ENCODE measurements at regions not wholly inside any gene's neighbourhood (a gene's known extent, or its start where the extent isn't known, plus 50 kb on each side); places are given as distances from the start of the nearest gene placed in this dataset.

DNA sequence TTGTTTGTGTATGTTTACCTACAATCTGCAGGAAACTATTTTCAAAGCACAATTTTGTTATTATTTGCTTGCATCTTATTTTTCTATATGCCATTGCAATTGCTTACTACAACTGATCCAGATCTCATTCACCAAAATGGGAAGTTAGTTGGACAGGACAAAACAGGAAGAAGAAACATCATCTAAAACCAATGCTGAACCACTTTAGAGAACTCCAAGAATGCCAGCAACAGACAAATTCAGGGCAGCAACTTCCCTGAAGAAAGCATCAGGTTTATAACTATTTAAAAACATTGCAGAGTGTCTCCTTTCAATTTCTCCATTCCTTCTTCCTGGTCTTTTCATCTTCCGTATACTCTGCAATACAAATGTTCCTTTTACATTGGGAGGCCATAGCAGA lies 82.4 kb upstream of the SMYD2 start:
- Histone ChIP-seq H3K36me3 (no peaks in the 10 kb centered on the region), H3K27me3 (no peaks in the 10 kb centered on the region), H3K9me3 (no peaks in the 10 kb centered on the region), H3K27ac (no peak overlapping the region), H3K4me1 (peaks cover 0 to under 1% (median 0%) of the 10 kb centered on the region in 4 donors), H3K4me3 (no peak overlapping the region)
- TF ChIP-seq POLR2A (IDR thresholded peaks at IDR 0.05): no peak
- TF ChIP-seq, protein P1, sequence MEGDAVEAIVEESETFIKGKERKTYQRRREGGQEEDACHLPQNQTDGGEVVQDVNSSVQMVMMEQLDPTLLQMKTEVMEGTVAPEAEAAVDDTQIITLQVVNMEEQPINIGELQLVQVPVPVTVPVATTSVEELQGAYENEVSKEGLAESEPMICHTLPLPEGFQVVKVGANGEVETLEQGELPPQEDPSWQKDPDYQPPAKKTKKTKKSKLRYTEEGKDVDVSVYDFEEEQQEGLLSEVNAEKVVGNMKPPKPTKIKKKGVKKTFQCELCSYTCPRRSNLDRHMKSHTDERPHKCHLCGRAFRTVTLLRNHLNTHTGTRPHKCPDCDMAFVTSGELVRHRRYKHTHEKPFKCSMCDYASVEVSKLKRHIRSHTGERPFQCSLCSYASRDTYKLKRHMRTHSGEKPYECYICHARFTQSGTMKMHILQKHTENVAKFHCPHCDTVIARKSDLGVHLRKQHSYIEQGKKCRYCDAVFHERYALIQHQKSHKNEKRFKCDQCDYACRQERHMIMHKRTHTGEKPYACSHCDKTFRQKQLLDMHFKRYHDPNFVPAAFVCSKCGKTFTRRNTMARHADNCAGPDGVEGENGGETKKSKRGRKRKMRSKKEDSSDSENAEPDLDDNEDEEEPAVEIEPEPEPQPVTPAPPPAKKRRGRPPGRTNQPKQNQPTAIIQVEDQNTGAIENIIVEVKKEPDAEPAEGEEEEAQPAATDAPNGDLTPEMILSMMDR (IDR thresholded peaks at IDR 0.05): no peak
- no peak for TF ChIP-seq EP300 (IDR thresholded peaks at IDR 0.05)
- no peak for DNase-seq (ENCODE audit: low spot score in 2 of 2)
- 78 to 88% methylated on average over 1 of the region's 1 CpG for WGBS, 2 donors

- Histone ChIP-seq H3K4me3 (no peak overlapping the region), H3K27ac (no peak overlapping the region), H3K36me3 (no peaks in the 10 kb centered on the region), H3K9me3 (no peaks in the 10 kb centered on the region), H3K27me3 (no peaks in the 10 kb centered on the region), H3K4me1 (no peaks in the 10 kb centered on the region)
- DNase-seq (ENCODE audit: low spot score in 2 of 2): no peak
- WGBS, 2 donors: 38 to 52% methylated on average over 2 of the region's 2 CpGs
- no peak for TF ChIP-seq EP300 (IDR thresholded peaks at IDR 0.05)
- TF ChIP-seq, protein P1 (IDR thresholded peaks at IDR 0.05): no peak
- no peak for TF ChIP-seq POLR2A (IDR thresholded peaks at IDR 0.05)
Measured at GRCh38 chr1:214199585-214199984, 81.4 kb upstream of the SMYD2 start.

DNA sequence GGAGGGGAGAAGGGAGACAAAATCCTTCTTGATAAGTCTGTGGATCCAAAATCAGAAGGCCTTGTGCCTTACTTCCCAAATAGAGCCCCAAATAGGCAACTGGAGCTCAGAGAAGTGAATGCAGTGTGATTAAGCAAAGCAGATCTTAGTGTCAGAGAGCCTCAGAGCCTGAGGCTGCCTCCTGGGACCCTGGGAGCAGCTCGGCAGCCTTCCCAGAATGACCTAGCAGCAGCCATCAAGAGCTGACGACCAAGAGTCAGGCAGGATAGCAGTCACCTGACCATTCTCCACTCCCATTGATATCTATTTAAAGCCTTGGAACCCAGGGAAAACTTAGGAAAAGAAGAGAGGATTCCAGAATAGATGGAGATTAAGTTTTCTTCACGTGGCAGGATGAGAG lies 78.0 kb upstream of the SMYD2 start:
- Histone ChIP-seq H3K36me3 (no peaks in the 10 kb centered on the region), H3K9me3 (no peaks in the 10 kb centered on the region), H3K27ac (no peak overlapping the region), H3K27me3 (no peaks in the 10 kb centered on the region), H3K4me1 (no peaks in the 10 kb centered on the region), H3K4me3 (no peak overlapping the region)
- TF ChIP-seq, protein P1 (IDR thresholded peaks at IDR 0.05): no peak
- no peak for TF ChIP-seq EP300 (IDR thresholded peaks at IDR 0.05)
- TF ChIP-seq POLR2A (IDR thresholded peaks at IDR 0.05): no peak
- DNase-seq (ENCODE audit: low spot score in 2 of 2): no peak
- WGBS, 2 donors: 54 to 72% methylated on average over 3 of the region's 3 CpGs

DNA sequence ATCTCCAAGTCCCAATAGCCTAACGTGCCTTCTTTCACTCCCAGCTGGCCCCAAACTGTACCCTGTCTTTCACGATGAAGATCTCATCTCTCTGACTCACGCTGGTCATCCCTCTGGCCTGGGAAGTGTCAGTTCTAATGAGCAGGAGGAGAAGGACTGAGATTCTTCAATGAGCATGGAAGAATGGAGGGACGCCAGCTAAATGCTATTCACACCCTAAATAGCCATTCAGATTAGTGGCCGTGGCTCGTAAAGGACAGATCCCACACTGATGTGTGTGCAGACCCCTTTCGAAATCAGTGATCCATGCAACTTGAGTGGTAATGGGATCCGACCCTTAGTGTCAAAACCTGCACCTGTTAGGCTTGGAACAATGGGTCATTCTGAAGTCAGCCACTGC lies 75.9 kb upstream of the SMYD2 start:
- no peak for TF ChIP-seq POLR2A (IDR thresholded peaks at IDR 0.05)
- TF ChIP-seq, protein P1 (IDR thresholded peaks at IDR 0.05): no peak
- no peak for TF ChIP-seq EP300 (IDR thresholded peaks at IDR 0.05)
- H3K36me3 ChIP-seq: no peaks in the 10 kb centered on the region
- peaks cover 0 to 5% (median 0%) of the 10 kb centered on the region in 4 donors for H3K4me1 ChIP-seq
- H3K4me3 ChIP-seq: no peak overlapping the region
- no peaks in the 10 kb centered on the region for H3K9me3 ChIP-seq
- WGBS, 2 donors: 59 to 64% methylated on average over 8 of the region's 8 CpGs
- no peak for DNase-seq (ENCODE audit: low spot score in 2 of 2)
- no peaks in the 10 kb centered on the region for H3K27me3 ChIP-seq
- no peak overlapping the region for H3K27ac ChIP-seq

- TF ChIP-seq, protein P1 (IDR thresholded peaks at IDR 0.05): no peak
- no peak for TF ChIP-seq EP300 (IDR thresholded peaks at IDR 0.05)
- no peak for TF ChIP-seq POLR2A (IDR thresholded peaks at IDR 0.05)
- peaks cover 0 to 5% (median 0%) of the 10 kb centered on the region in 4 donors for H3K4me1 ChIP-seq
- WGBS, 2 donors: 64 to 76% methylated on average over 14 of the region's 14 CpGs
- H3K36me3 ChIP-seq: no peaks in the 10 kb centered on the region
- no peak overlapping the region for H3K4me3 ChIP-seq
- no peaks in the 10 kb centered on the region for H3K9me3 ChIP-seq
- H3K27me3 ChIP-seq: no peaks in the 10 kb centered on the region
- DNase-seq (ENCODE audit: low spot score in 2 of 2): no peak
- H3K27ac ChIP-seq: no peak overlapping the region
Measured at GRCh38 chr1:214208460-214208859, 72.5 kb upstream of the SMYD2 start.

All from tibial nerve (tissue), 4 donors.